HepG2 (cell line): ENCODE measurements at regions not wholly inside any gene's neighbourhood (a gene's known extent, or its start where the extent isn't known, plus 50 kb on each side); places are given as distances from the start of the nearest gene placed in this dataset.
A peak's percentile ranks its signal among the peaks of the same experiment; 100 is the strongest.

Experiments
- DNMT3B ChIP-seq: conservative IDR thresholded peaks from 2 replicates; pipeline ENCODE4 v1.6.1; 2016; ENCODE audit warnings: missing biosample characterization, control low read depth
- NRL ChIP-seq: sonication (generic); formaldehyde crosslinking; IDR thresholded peaks from 2 replicates; pipeline ENCODE4 v1.5.0; 2020; ENCODE audit warnings: missing genetic modification reagents, mild to moderate bottlenecking, moderate library complexity, borderline replicate concordance
- RERE ChIP-seq: IDR thresholded peaks from 2 replicates; pipeline ENCODE4 v1.6.1; 2016; ENCODE audit warnings: low read depth, missing genetic modification reagents, missing compliant biosample characterization
- SETDB1 ChIP-seq: sonication (generic); formaldehyde crosslinking; IDR thresholded peaks from 2 replicates; pipeline ENCODE4 v1.5.1; 2020; ENCODE audit warnings: missing genetic modification reagents, mild to moderate bottlenecking, borderline replicate concordance
- ZNF207 ChIP-seq: fragments of 450-650 bp; IDR thresholded peaks from 2 replicates; pipeline ENCODE4 v1.6.1; 2016; ENCODE audit warnings: antibody characterized with exemption, borderline replicate concordance
- ZNF256 ChIP-seq: sonication (generic); formaldehyde crosslinking; conservative IDR thresholded peaks from 2 replicates; pipeline ENCODE4 v1.4.0; 2020; ENCODE audit warnings: missing genetic modification reagents
- ZNF337 ChIP-seq: sonication (generic); formaldehyde crosslinking; IDR thresholded peaks from 2 replicates; pipeline ENCODE4 v1.5.1; 2020; ENCODE audit warnings: missing genetic modification reagents, low read depth, mild to moderate bottlenecking, borderline replicate concordance
- ZNF672 ChIP-seq: sonication (generic); formaldehyde crosslinking; IDR thresholded peaks from 2 replicates; pipeline ENCODE4 v1.8.1; 2022; ENCODE audit warnings: missing genetic modification reagents
- ZNF724P ChIP-seq: sonication (generic); formaldehyde crosslinking; IDR thresholded peaks from 2 replicates; pipeline ENCODE4 v1.8.0; 2022; ENCODE audit warnings: missing genetic modification reagents, borderline replicate concordance
- TF ChIP-seq, protein P1 (sequence below): IDR thresholded peaks from 2 replicates; pipeline ENCODE4 v1.6.1; 2016; ENCODE audit warnings: missing biosample characterization, missing genetic modification reagents, low read depth
- TF ChIP-seq, protein P2 (sequence below): sonication (generic); formaldehyde crosslinking; IDR thresholded peaks from 2 replicates; pipeline ENCODE4 v1.4.0; 2020; ENCODE audit warnings: mild to moderate bottlenecking, missing genetic modification reagents

DNA sequence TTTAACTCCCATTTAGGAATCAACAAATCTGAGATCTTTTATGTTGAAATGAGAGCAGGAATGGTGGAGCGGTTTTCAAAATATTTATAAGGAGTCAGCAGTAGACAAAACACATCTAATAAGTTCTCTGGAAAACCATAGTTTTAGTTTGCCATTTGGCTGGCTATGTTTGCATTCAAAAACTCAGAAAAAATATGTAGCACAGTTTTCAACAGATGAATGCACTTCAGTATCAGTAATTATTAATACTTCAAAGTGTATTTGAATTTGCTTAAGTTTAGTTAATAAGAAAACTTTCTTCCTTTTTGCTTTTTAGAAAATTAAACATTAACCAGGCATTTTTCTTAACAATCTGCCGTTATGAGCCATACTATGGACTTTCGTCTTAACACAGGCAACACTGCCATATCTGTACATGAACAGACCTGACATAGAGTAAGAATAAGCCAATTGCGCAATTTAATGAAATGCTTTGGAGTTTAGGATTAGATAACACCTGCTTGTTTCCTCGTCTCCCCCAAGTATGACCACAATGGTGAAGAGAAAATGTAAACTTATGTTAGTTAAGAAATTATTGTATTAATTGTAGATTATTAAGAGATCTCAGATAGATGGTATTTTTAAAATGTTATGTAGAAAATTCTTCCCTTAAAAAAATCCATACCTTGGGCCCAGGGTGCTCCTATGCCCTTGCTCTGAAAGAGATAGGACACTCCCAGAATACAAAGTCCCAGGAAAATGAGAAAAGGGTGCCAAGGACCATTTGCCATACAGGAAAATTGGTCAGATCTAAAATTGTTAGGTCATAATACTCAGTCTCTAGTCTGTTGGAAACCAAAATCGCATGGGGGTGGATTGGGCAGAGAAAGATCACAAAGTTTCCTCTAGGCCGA, 552.3 kb upstream of the ARGLU1 start (continued):
- no peak for TF ChIP-seq ZNF672 (CRISPR knock-in tag)
- TF ChIP-seq, protein P1, sequence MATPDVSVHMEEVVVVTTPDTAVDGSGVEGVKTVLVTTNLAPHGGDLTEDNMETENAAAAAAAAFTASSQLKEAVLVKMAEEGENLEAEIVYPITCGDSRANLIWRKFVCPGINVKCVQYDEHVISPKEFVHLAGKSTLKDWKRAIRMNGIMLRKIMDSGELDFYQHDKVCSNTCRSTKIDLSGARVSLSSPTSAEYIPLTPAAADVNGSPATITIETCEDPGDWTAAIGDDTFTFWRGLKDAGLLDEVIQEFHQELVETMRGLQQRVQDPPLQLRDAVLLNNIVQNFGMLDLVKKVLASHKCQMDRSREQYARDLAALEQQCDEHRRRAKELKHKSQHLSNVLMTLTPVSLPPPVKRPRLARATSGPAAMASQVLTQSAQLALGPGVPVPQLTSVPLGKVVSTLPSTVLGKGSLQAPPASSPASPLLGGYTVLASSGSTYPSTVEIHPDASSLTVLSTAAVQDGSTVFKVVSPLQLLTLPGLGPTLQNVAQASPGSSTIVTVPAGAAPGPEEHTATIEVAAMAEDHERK (CRISPR knock-in tag) = no peak
- TF ChIP-seq ZNF337 (CRISPR knock-in tag) = no peak
- peak; percentile 58; the same call in 1 of the 2 replicates for TF ChIP-seq RERE (CRISPR knock-in tag)
- TF ChIP-seq ZNF256 (CRISPR knock-in tag) = no peak
- TF ChIP-seq ZNF207 = no peak
- no peak for TF ChIP-seq SETDB1 (CRISPR knock-in tag)
- TF ChIP-seq, protein P2, sequence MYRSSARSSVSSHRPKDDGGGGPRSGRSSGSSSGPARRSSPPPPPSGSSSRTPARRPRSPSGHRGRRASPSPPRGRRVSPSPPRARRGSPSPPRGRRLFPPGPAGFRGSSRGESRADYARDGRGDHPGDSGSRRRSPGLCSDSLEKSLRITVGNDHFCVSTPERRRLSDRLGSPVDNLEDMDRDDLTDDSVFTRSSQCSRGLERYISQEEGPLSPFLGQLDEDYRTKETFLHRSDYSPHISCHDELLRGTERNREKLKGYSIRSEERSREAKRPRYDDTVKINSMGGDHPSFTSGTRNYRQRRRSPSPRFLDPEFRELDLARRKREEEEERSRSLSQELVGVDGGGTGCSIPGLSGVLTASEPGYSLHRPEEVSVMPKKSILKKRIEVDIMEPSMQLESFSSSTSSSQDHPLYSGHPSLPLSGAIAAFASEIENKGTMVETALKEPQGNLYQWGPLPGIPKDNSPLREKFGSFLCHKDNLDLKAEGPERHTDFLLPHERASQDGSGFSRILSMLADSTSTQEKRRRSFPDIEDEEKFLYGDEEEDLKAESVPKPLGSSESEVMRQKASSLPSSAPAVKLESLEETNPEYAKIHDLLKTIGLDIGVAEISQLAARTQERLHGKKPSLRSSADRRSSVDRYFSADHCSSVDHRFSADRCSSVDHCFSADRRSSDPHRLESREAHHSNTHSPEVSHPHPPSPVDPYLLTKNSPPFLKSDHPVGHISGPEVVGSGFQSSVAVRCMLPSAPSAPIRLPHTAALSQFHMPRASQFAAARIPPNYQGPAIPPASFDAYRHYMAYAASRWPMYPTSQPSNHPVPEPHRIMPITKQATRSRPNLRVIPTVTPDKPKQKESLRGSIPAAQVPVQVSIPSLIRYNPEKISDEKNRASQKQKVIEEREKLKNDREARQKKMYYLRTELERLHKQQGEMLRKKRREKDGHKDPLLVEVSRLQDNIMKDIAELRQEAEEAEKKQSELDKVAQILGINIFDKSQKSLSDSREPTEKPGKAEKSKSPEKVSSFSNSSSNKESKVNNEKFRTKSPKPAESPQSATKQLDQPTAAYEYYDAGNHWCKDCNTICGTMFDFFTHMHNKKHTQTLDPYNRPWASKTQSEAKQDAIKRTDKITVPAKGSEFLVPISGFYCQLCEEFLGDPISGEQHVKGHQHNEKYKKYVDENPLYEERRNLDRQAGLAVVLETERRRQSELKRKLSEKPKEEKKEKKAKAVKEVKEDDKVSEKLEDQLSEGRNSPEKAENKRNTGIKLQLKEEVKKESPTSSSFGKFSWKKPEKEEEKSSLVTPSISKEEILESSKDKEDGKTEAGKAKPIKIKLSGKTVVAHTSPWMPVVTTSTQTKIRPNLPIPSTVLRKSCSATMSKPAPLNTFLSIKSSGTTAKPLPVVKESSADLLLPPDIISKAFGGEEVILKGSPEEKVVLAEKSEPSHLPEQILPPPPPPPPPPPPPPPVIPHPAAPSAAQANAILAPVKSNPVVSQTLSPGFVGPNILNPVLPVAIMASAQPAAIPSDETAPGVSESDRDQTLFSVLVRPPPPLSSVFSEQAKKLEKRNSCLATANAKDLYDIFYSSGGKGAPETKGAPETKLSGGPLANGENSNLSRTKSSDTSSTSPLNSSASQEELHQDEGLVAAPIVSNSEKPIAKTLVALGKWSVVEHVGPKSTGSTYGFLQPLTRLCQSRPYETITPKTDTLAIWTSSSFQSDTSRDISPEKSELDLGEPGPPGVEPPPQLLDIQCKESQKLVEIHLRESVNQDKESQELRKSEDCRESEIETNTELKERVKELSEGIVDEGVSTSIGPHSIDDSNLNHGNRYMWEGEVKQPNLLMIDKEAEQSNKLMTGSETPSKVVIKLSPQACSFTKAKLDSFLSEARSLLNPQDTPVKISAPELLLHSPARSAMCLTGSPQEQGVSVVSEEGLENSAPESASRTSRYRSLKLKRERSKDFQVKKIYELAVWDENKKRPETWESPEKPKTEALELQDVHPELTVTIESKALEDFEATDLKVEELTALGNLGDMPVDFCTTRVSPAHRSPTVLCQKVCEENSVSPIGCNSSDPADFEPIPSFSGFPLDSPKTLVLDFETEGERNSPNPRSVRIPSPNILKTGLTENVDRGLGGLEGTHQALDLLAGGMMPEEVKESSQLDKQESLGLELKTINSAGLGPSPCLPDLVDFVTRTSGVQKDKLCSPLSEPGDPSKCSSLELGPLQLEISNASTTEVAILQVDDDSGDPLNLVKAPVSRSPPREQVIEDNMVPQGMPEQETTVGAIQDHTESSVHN (CRISPR knock-in tag) = no peak
- no peak for TF ChIP-seq DNMT3B (CRISPR knock-in tag)
- no peak for TF ChIP-seq ZNF724P (CRISPR knock-in tag)
- TF ChIP-seq NRL (CRISPR knock-in tag) = no peak
